ENCODE measurements at regions not wholly inside any gene's neighbourhood (a gene's known extent, or its start where the extent isn't known, plus 50 kb on each side); places are given as distances from the start of the nearest gene placed in this dataset.

- Histone ChIP-seq H3K4me3 (no peak overlapping the region), H3K9me3 (replicated peaks) (no peaks in the 10 kb centered on the region), H3K27me3 (replicated peaks) (peaks cover 15% of the 10 kb centered on the region), H3K4me1 (replicated peaks) (no peaks in the 10 kb centered on the region), H3K36me3 (no peaks in the 10 kb centered on the region), H3K27ac (no peak overlapping the region)
- DNase-seq (ENCODE audit: low read depth in 1 of 2, low spot score in 2 of 2): no peak
Observed at GRCh38 chr16:82421851-82422250, 204.9 kb upstream of the CDH13 start.

- H3K27me3 ChIP-seq (replicated peaks): no peaks in the 10 kb centered on the region; the same call in none of the 2 replicates
- H3K4me3 ChIP-seq: no peak overlapping the region
- H3K27ac ChIP-seq: no peak overlapping the region
- no peak for DNase-seq (ENCODE audit: low read depth in 1 of 2, low spot score in 2 of 2)
- H3K36me3 ChIP-seq: no peaks in the 10 kb centered on the region
- no peaks in the 10 kb centered on the region for H3K4me1 ChIP-seq (replicated peaks)
- H3K9me3 ChIP-seq (replicated peaks): no peaks in the 10 kb centered on the region
Observed at GRCh38 chr16:82419332-82419731, 207.4 kb upstream of the CDH13 start.

GRCh38 chr16:82414476-82414875 lies 212.3 kb upstream of the CDH13 start:
- H3K4me1 ChIP-seq (replicated peaks): no peaks in the 10 kb centered on the region
- no peak overlapping the region for H3K4me3 ChIP-seq
- no peak overlapping the region for H3K27ac ChIP-seq
- H3K9me3 ChIP-seq (replicated peaks): no peaks in the 10 kb centered on the region
- H3K36me3 ChIP-seq: no peaks in the 10 kb centered on the region
- DNase-seq (ENCODE audit: low read depth in 1 of 2, low spot score in 2 of 2): no peak
- H3K27me3 ChIP-seq (replicated peaks): peaks cover 2% of the 10 kb centered on the region

- Histone ChIP-seq H3K9me3 (replicated peaks) (no peaks in the 10 kb centered on the region), H3K27me3 (replicated peaks) (peaks cover 2% of the 10 kb centered on the region; the same call in 1 of the 2 replicates), H3K36me3 (no peaks in the 10 kb centered on the region), H3K4me1 (replicated peaks) (no peaks in the 10 kb centered on the region), H3K27ac (no peak overlapping the region), H3K4me3 (no peak overlapping the region)
- no peak for DNase-seq (ENCODE audit: low read depth in 1 of 2, low spot score in 2 of 2)
Observed at GRCh38 chr16:82412770-82413169, 214.0 kb upstream of the CDH13 start.

GRCh38 chr16:82405736-82406135 lies 221.0 kb upstream of the CDH13 start:
- Histone ChIP-seq H3K4me3 (no peak overlapping the region), H3K36me3 (no peaks in the 10 kb centered on the region), H3K27me3 (replicated peaks) (peaks cover 8% of the 10 kb centered on the region; the same call in 1 of the 2 replicates), H3K9me3 (replicated peaks) (no peaks in the 10 kb centered on the region), H3K4me1 (replicated peaks) (no peaks in the 10 kb centered on the region), H3K27ac (no peak overlapping the region)
- no peak for DNase-seq (ENCODE audit: low read depth in 1 of 2, low spot score in 2 of 2)

GRCh38 chr16:82404586-82405315 lies 222.0 kb upstream of the CDH13 start:
- DNase-seq (ENCODE audit: low read depth in 1 of 2, low spot score in 2 of 2): no peak
- Histone ChIP-seq H3K27me3 (replicated peaks) (peaks cover 12% of the 10 kb centered on the region), H3K4me1 (replicated peaks) (no peaks in the 10 kb centered on the region), H3K36me3 (no peaks in the 10 kb centered on the region), H3K9me3 (replicated peaks) (no peaks in the 10 kb centered on the region), H3K4me3 (no peak overlapping the region), H3K27ac (no peak overlapping the region)

GRCh38 chr16:82402665-82403218 lies 224.0 kb upstream of the CDH13 start:
- no peaks in the 10 kb centered on the region for H3K36me3 ChIP-seq
- no peaks in the 10 kb centered on the region for H3K9me3 ChIP-seq (replicated peaks)
- H3K27ac ChIP-seq: no peak overlapping the region
- no peak overlapping the region for H3K4me3 ChIP-seq
- H3K4me1 ChIP-seq (replicated peaks): no peaks in the 10 kb centered on the region
- no peak for DNase-seq (ENCODE audit: low read depth in 1 of 2, low spot score in 2 of 2)
- peaks cover 12% of the 10 kb centered on the region for H3K27me3 ChIP-seq (replicated peaks)

GRCh38 chr16:82400046-82400445 lies 226.7 kb upstream of the CDH13 start:
- no peaks in the 10 kb centered on the region for H3K36me3 ChIP-seq
- peaks cover 4% of the 10 kb centered on the region; the same call in 1 of the 2 replicates for H3K27me3 ChIP-seq (replicated peaks)
- no peak for DNase-seq (ENCODE audit: low read depth in 1 of 2, low spot score in 2 of 2)
- H3K4me3 ChIP-seq: no peak overlapping the region
- no peaks in the 10 kb centered on the region for H3K4me1 ChIP-seq (replicated peaks)
- H3K9me3 ChIP-seq (replicated peaks): no peaks in the 10 kb centered on the region
- no peak overlapping the region for H3K27ac ChIP-seq

- no peak overlapping the region for H3K4me3 ChIP-seq
- DNase-seq (ENCODE audit: low read depth in 1 of 2, low spot score in 2 of 2): no peak
- H3K4me1 ChIP-seq (replicated peaks): no peaks in the 10 kb centered on the region
- peaks cover 4% of the 10 kb centered on the region; the same call in 1 of the 2 replicates for H3K27me3 ChIP-seq (replicated peaks)
- H3K36me3 ChIP-seq: no peaks in the 10 kb centered on the region
- H3K27ac ChIP-seq: no peak overlapping the region
- no peaks in the 10 kb centered on the region for H3K9me3 ChIP-seq (replicated peaks)
Observed at GRCh38 chr16:82396509-82396908, 226.5 kb upstream of the MPHOSPH6 start.

GRCh38 chr16:82395212-82395611 lies 225.2 kb upstream of the MPHOSPH6 start:
- Histone ChIP-seq H3K27me3 (replicated peaks) (peaks cover under 1% of the 10 kb centered on the region; the same call in 1 of the 2 replicates), H3K27ac (no peak overlapping the region), H3K36me3 (no peaks in the 10 kb centered on the region), H3K4me3 (no peak overlapping the region), H3K9me3 (replicated peaks) (no peaks in the 10 kb centered on the region), H3K4me1 (replicated peaks) (no peaks in the 10 kb centered on the region)
- no peak for DNase-seq (ENCODE audit: low read depth in 1 of 2, low spot score in 2 of 2)

- Histone ChIP-seq H3K9me3 (replicated peaks) (no peaks in the 10 kb centered on the region), H3K4me3 (no peak overlapping the region), H3K4me1 (replicated peaks) (no peaks in the 10 kb centered on the region), H3K27ac (no peak overlapping the region), H3K36me3 (no peaks in the 10 kb centered on the region), H3K27me3 (replicated peaks) (no peaks in the 10 kb centered on the region)
- DNase-seq (ENCODE audit: low read depth in 1 of 2, low spot score in 2 of 2): no peak
Observed at GRCh38 chr16:82391690-82392089, 221.7 kb upstream of the MPHOSPH6 start.

GRCh38 chr16:82389956-82390650 lies 220.1 kb upstream of the MPHOSPH6 start:
- Histone ChIP-seq H3K36me3 (no peaks in the 10 kb centered on the region), H3K27me3 (replicated peaks) (no peaks in the 10 kb centered on the region), H3K4me1 (replicated peaks) (no peaks in the 10 kb centered on the region), H3K9me3 (replicated peaks) (no peaks in the 10 kb centered on the region), H3K4me3 (no peak overlapping the region), H3K27ac (no peak overlapping the region)
- DNase-seq (ENCODE audit: low read depth in 1 of 2, low spot score in 2 of 2): no peak

GRCh38 chr16:82386761-82387160 lies 216.7 kb upstream of the MPHOSPH6 start:
- Histone ChIP-seq H3K27me3 (replicated peaks) (no peaks in the 10 kb centered on the region), H3K9me3 (replicated peaks) (no peaks in the 10 kb centered on the region), H3K36me3 (no peaks in the 10 kb centered on the region), H3K4me3 (no peak overlapping the region), H3K27ac (no peak overlapping the region), H3K4me1 (replicated peaks) (no peaks in the 10 kb centered on the region)
- no peak for DNase-seq (ENCODE audit: low read depth in 1 of 2, low spot score in 2 of 2)

- H3K4me1 ChIP-seq (replicated peaks): no peaks in the 10 kb centered on the region
- no peaks in the 10 kb centered on the region for H3K36me3 ChIP-seq
- no peak overlapping the region for H3K4me3 ChIP-seq
- no peaks in the 10 kb centered on the region for H3K27me3 ChIP-seq (replicated peaks)
- no peak for DNase-seq (ENCODE audit: low read depth in 1 of 2, low spot score in 2 of 2)
- H3K9me3 ChIP-seq (replicated peaks): no peaks in the 10 kb centered on the region
- H3K27ac ChIP-seq: no peak overlapping the region
Observed at GRCh38 chr16:82384949-82385348, 214.9 kb upstream of the MPHOSPH6 start.
